Hepatocyte (in vitro differentiated cells): ENCODE measurements at regions not wholly inside any gene's neighbourhood (a gene's known extent, or its start where the extent isn't known, plus 50 kb on each side); places are given as distances from the start of the nearest gene placed in this dataset.

Experiments
- DNase-seq: peaks from one replicate; pipeline ENCODE4 v3.0.0-alpha.2; 2016; ENCODE audit warnings: low spot score
- H2AFZ ChIP-seq: fragments of 200-600 bp; sonication (generic); 2 replicates; pipeline ENCODE4 v1.6.0; 2016; ENCODE audit warnings: antibody characterized with exemption, mild to moderate bottlenecking
- H3K27ac ChIP-seq: fragments of 200-600 bp; sonication (generic); 2 replicates; pipeline ENCODE4 v1.5.1; 2016; ENCODE audit warnings: mild to moderate bottlenecking
- H3K27me3 ChIP-seq: fragments of 200-600 bp; sonication (generic); 2 replicates; pipeline ENCODE4 v1.6.1; 2016
- H3K36me3 ChIP-seq: fragments of 200-600 bp; sonication (generic); replicated peaks from 2 replicates; pipeline ENCODE4 v1.5.1; 2016; ENCODE audit warnings: low read depth; ENCODE audit not compliant: insufficient read depth
- H3K4me1 ChIP-seq: fragments of 200-600 bp; sonication (generic); 2 replicates; pipeline ENCODE4 v1.5.1; 2016; ENCODE audit warnings: mild to moderate bottlenecking, moderate library complexity; ENCODE audit not compliant: insufficient read depth
- H3K4me2 ChIP-seq: fragments of 200-600 bp; sonication (generic); 2 replicates; pipeline ENCODE4 v1.6.0; 2016
- H3K4me3 ChIP-seq: fragments of 200-600 bp; sonication (generic); 2 replicates; pipeline ENCODE4 v1.5.1; 2016; ENCODE audit warnings: mild to moderate bottlenecking
- H3K79me2 ChIP-seq: fragments of 200-600 bp; sonication (generic); 2 replicates; pipeline ENCODE4 v1.6.0; 2017; ENCODE audit warnings: mild to moderate bottlenecking
- H3K9me2 ChIP-seq: fragments of 200-600 bp; sonication (generic); replicated peaks from 2 replicates; pipeline ENCODE4 v1.6.0; 2017; ENCODE audit warnings: mild to moderate bottlenecking; ENCODE audit not compliant: insufficient read depth
- H3K9me3 ChIP-seq: fragments of 200-600 bp; sonication (generic); 2 replicates; pipeline ENCODE4 v1.5.1; 2016; ENCODE audit warnings: low read depth, mild to moderate bottlenecking
- H4K20me1 ChIP-seq: fragments of 200-600 bp; sonication (generic); 2 replicates; pipeline ENCODE4 v1.6.0; 2016; ENCODE audit warnings: mild to moderate bottlenecking; ENCODE audit not compliant: insufficient read depth, poor library complexity, severe bottlenecking
- CTCF ChIP-seq: fragments of 200-600 bp; sonication (generic); IDR thresholded peaks from 2 replicates; pipeline ENCODE4 v1.5.1; 2016; ENCODE audit warnings: antibody characterized with exemption, mild to moderate bottlenecking; ENCODE audit not compliant: poor library complexity
- EZH2 ChIP-seq: fragments of 200-600 bp; sonication (generic); IDR thresholded peaks from 2 replicates; pipeline ENCODE4 v1.6.1; 2016; ENCODE audit warnings: antibody characterized with exemption, mild to moderate bottlenecking, borderline replicate concordance
- EZH2phosphoT487 ChIP-seq: fragments of 200-600 bp; sonication (generic); IDR thresholded peaks from one replicate; pipeline ENCODE4 v1.6.1; 2018; ENCODE audit warnings: antibody characterized with exemption, mild to moderate bottlenecking, low read depth, moderate library complexity; ENCODE audit not compliant: unreplicated experiment, severe bottlenecking
- WGBS: methylation state at CpG from one replicate; pipeline ENCODE4 v1.1.6; 2016; ENCODE audit warnings: low lambda C conversion rate; ENCODE audit errors: missing lambda C conversion rate; 5-methylcytosine and 5-hydroxymethylcytosine counted together

- no peak for TF ChIP-seq CTCF
- TF ChIP-seq EZH2phosphoT487 = no peak
- TF ChIP-seq EZH2 = no peak
- H3K27ac ChIP-seq = no peak overlapping the region
- no peaks in the 10 kb centered on the region for H3K27me3 ChIP-seq
- H2AFZ ChIP-seq = no peak overlapping the region
- 60% methylated on average over 3 of the region's 3 CpGs for WGBS
- H3K4me3 ChIP-seq = no peak overlapping the region
- no peaks in the 10 kb centered on the region for H3K9me3 ChIP-seq
- no peaks in the 10 kb centered on the region for H3K4me1 ChIP-seq
- H3K4me2 ChIP-seq = no peak overlapping the region
- no peaks in the 10 kb centered on the region for H3K36me3 ChIP-seq
- H4K20me1 ChIP-seq = no peaks in the 10 kb centered on the region
- H3K9me2 ChIP-seq = no peaks in the 10 kb centered on the region
- no peak for DNase-seq
- no peaks in the 10 kb centered on the region for H3K79me2 ChIP-seq
These were observed 128.1 kb upstream of the THRB start for GRCh38 chr3:24622696-24623225.

GRCh38 chr3:24623657-24624056, 129.0 kb upstream of the THRB start:
- Histone ChIP-seq H3K4me1 (no peaks in the 10 kb centered on the region), H3K36me3 (no peaks in the 10 kb centered on the region), H3K27ac (no peak overlapping the region), H3K4me2 (no peak overlapping the region), H3K9me3 (no peaks in the 10 kb centered on the region), H3K9me2 (no peaks in the 10 kb centered on the region), H4K20me1 (no peaks in the 10 kb centered on the region), H2AFZ (no peak overlapping the region), H3K27me3 (no peaks in the 10 kb centered on the region), H3K4me3 (no peak overlapping the region), H3K79me2 (no peaks in the 10 kb centered on the region)
- 72% methylated on average over 3 of the region's 3 CpGs for WGBS
- TF ChIP-seq EZH2 = no peak
- no peak for TF ChIP-seq EZH2phosphoT487
- TF ChIP-seq CTCF = no peak
- DNase-seq = no peak

- TF ChIP-seq EZH2phosphoT487 = no peak
- no peak for TF ChIP-seq EZH2
- TF ChIP-seq CTCF = no peak
- Histone ChIP-seq H3K9me3 (no peaks in the 10 kb centered on the region), H3K27me3 (no peaks in the 10 kb centered on the region), H3K27ac (no peak overlapping the region), H3K4me2 (no peak overlapping the region), H3K36me3 (no peaks in the 10 kb centered on the region), H3K79me2 (no peaks in the 10 kb centered on the region), H3K4me1 (peaks cover 4% of the 10 kb centered on the region), H2AFZ (no peak overlapping the region), H3K4me3 (no peak overlapping the region), H4K20me1 (no peaks in the 10 kb centered on the region), H3K9me2 (no peaks in the 10 kb centered on the region)
- 59% methylated on average over 2 of the region's 2 CpGs for WGBS
- DNase-seq = no peak
These were observed 130.5 kb upstream of the THRB start for GRCh38 chr3:24624938-24625681.
